ENCODE measurements at regions not wholly inside any gene's neighbourhood (a gene's known extent, or its start where the extent isn't known, plus 50 kb on each side); places are given as distances from the start of the nearest gene placed in this dataset.

- Histone ChIP-seq H3K4me2 (peak overlapping the region; percentile 67), H3K9ac (peak overlapping the region; percentile 20; the same call in 1 of the 2 replicates), H4K20me1 (ENCODE audit: insufficient read depth) (no peaks in the 10 kb centered on the region), H3F3A (replicated peaks; ENCODE audit: insufficient read depth) (peaks cover 29% of the 10 kb centered on the region), H3K27me3 (ENCODE audit: insufficient read depth) (no peaks in the 10 kb centered on the region), H3K79me2 (ENCODE audit: insufficient read depth) (peaks cover 66% of the 10 kb centered on the region), H3K4me1 (ENCODE audit: control insufficient read depth in 1 of 2, insufficient read depth in 2 of 2, low read depth in 1 of 2, low read length in 1 of 2) (peaks cover 33 to 56% of the 10 kb centered on the region in 2 experiments), H3K27ac (ENCODE audit: low read depth in 2 of 2, low read length in 1 of 2) (peak overlapping the region; percentile 46 to 97; a peak in 3 of 4 replicates), H3K4me3 (ENCODE audit: low read depth in 2 of 2, low read length in 1 of 2) (peak overlapping the region in 1 of 2 experiments; percentile 42; a peak in 2 of 4 replicates), H3K36me3 (replicated peaks in 1 of 2; ENCODE audit: control insufficient read depth in 1 of 2, insufficient read depth in 2 of 2, low read length in 1 of 2) (peaks cover 0 to 4% of the 10 kb centered on the region in 2 experiments), H2AFZ (ENCODE audit: low read depth) (peak overlapping the region; percentile 30; the same call in 1 of the 2 replicates), H3K9me2 (no peaks in the 10 kb centered on the region), H3K9me3 (no peaks in the 10 kb centered on the region)
- POLR2A ChIA-PET = interaction anchor here (1.0 kb wide), 1 partner anchor 20 kb away, joined by 4 read pairs; no protein-coding TSS in a partner anchor
- 24% methylated on average over 6 of the region's 6 CpGs for WGBS (ENCODE audit: low lambda C conversion rate)
- CTCF ChIA-PET = interaction anchor here (1.2 to 1.8 kb wide), 3 partner anchors 13 to 126 kb away, joined by 3 to 9 read pairs (median 4); no protein-coding TSS in a partner anchor
- DNase-seq = peak; percentile 34
- TF ChIP-seq FOXM1 (IDR thresholded peaks at IDR 0.05; ENCODE audit: low read depth) (no peak), RFX5 (IDR thresholded peaks at IDR 0.05; ENCODE audit: low read length) (no peak), EP300 (IDR thresholded peaks at IDR 0.05; ENCODE audit: borderline replicate concordance in 1 of 2, low read depth in 1 of 2, low read length in 1 of 2) (peak in 1 of 2 experiments; percentile 58; a peak in 2 of 4 replicates), FOXJ3 (CRISPR knock-in tag; IDR thresholded peaks at IDR 0.05) (0 out of 2 replicates have a peak, but pooled peaks have one; percentile 39), GATA2 (CRISPR knock-in tag; IDR thresholded peaks at IDR 0.05) (peak; percentile 19; the same call in 1 of the 2 replicates), IRF3 (IDR thresholded peaks at IDR 0.05; ENCODE audit: low read depth, low read length) (no peak), POLR2AphosphoS5 (IDR thresholded peaks at IDR 0.05; ENCODE audit: low read depth, low read length) (no peak), ZBTB33 (IDR thresholded peaks at IDR 0.05; ENCODE audit: borderline replicate concordance, low read depth) (no peak), TEAD4 (IDR thresholded peaks at IDR 0.05; ENCODE audit: borderline replicate concordance, insufficient read depth) (0 out of 2 replicates have a peak, but pooled peaks have one; percentile 12), SMC3 (IDR thresholded peaks at IDR 0.05; ENCODE audit: low read depth, low read length) (no peak), MEF2A (IDR thresholded peaks at IDR 0.05; ENCODE audit: borderline replicate concordance, low read depth) (no peak), USF1 (IDR thresholded peaks at IDR 0.05; ENCODE audit: borderline replicate concordance, low read depth) (no peak), PBX3 (IDR thresholded peaks at IDR 0.05) (0 out of 2 replicates have a peak, but pooled peaks have one; percentile 10), FOSL2 (IDR thresholded peaks at IDR 0.05; ENCODE audit: borderline replicate concordance, low read depth) (no peak), RCOR1 (IDR thresholded peaks at IDR 0.05; ENCODE audit: low read length) (peak; percentile 42; the same call in 1 of the 2 replicates)
Measured at GRCh38 chr3:159879598-159879997, 109.0 kb upstream of the IL12A start.
